B cell (primary cell): ENCODE measurements at regions not wholly inside any gene's neighbourhood (a gene's known extent, or its start where the extent isn't known, plus 50 kb on each side); places are given as distances from the start of the nearest gene placed in this dataset.

Experiments used
- ATAC-seq: fragments of 200-7000 bp; cut with Tn5 transposase; one replicate; pipeline ENCODE4 v1.10.0; 2021; ENCODE audit warnings: low read depth, mild to moderate bottlenecking, moderate number of reproducible peaks, moderate library complexity
- CTCF ChIA-PET: fragments of 350-600 bp; sonication (Branson Sonifier 250); formaldehyde crosslinking; loops from one replicate; lab custom pipeline; 2021; ENCODE audit warnings: antibody characterized with exemption, inconsistent platforms; lab: Charles Lee
- POLR2A ChIA-PET: fragments of 350-600 bp; sonication (Branson Sonifier 250); formaldehyde crosslinking; loops from one replicate; lab custom pipeline; 2021; ENCODE audit warnings: antibody characterized with exemption; lab: Charles Lee
- DNase-seq: peaks from one replicate; pipeline ENCODE4 v3.0.0; 2013
- H2AFZ ChIP-seq: 2 replicates; pipeline ENCODE4 v1.6.1; 2012; ENCODE audit warnings: mild to moderate bottlenecking, low read depth, low read length; ENCODE audit not compliant: insufficient read depth, poor library complexity, severe bottlenecking
- H3K27ac ChIP-seq, 2 donors: 1 replicate in 1 of 2; 2 replicates in 1 of 2; pipeline ENCODE4 v1.5.1; 2012 to 2013; ENCODE audit warnings: low read length in 2 of 2, mild to moderate bottlenecking in 2 of 2, moderate library complexity in 1 of 2
- H3K27me3 ChIP-seq, 4 experiments: fragments of 200-600 bp in 1 of 4; sonication (generic) in 1 of 4; replicated peaks in 1 of 4; 1 replicate in 2 of 4; 2 replicates in 2 of 4; pipeline versions ENCODE4 v1.6.1 to v1.7.0; 2013 to 2016; ENCODE audit warnings: low read length in 3 of 4, mild to moderate bottlenecking in 2 of 4, mixed read lengths in 1 of 4, moderate library complexity in 1 of 4; ENCODE audit not compliant: insufficient read depth in 4 of 4, control insufficient read depth in 3 of 4; ENCODE audit errors: control extremely low read depth in 1 of 4
- H3K36me3 ChIP-seq, 2 experiments: replicated peaks in 1 of 2; 1 replicate in 1 of 2; 2 replicates in 1 of 2; pipeline versions ENCODE4 v1.6.1 to v1.7.1; 2013; ENCODE audit warnings: low read length in 1 of 2; ENCODE audit not compliant: insufficient read depth in 2 of 2, control insufficient read depth in 1 of 2; ENCODE audit errors: control extremely low read depth in 1 of 2, extremely low read depth in 1 of 2
- H3K4me1 ChIP-seq, 2 donors: fragments of 200-600 bp in 1 of 2; sonication (generic) in 1 of 2; 1 replicate in 1 of 2; 2 replicates in 1 of 2; pipeline versions ENCODE4 v1.5.1 to v1.6.1; 2013 to 2017; ENCODE audit warnings: low read length in 2 of 2; ENCODE audit not compliant: control insufficient read depth in 2 of 2, insufficient read depth in 2 of 2
- H3K4me2 ChIP-seq: replicated peaks from 2 replicates; pipeline ENCODE3; 2012; ENCODE audit warnings: mild to moderate bottlenecking, low read depth, low read length; ENCODE audit not compliant: poor library complexity, severe bottlenecking
- H3K4me3 ChIP-seq, 5 experiments: fragments of 200-600 bp in 1 of 5; sonication (generic) in 1 of 5; 1 replicate in 3 of 5; 2 replicates in 2 of 5; pipeline versions ENCODE4 v1.5.1 to v1.7.0; 2011 to 2016; ENCODE audit warnings: low read length in 4 of 5, mild to moderate bottlenecking in 4 of 5, low read depth in 2 of 5, control low read depth in 1 of 5, moderate library complexity in 1 of 5; ENCODE audit not compliant: insufficient read depth in 1 of 5; ENCODE audit errors: control extremely low read depth in 1 of 5, extremely low read depth in 1 of 5
- H3K79me2 ChIP-seq: fragments of 200-600 bp; sonication (generic); one replicate; pipeline ENCODE4 v1.6.0; 2016; ENCODE audit warnings: low read length; ENCODE audit not compliant: control insufficient read depth, insufficient read depth
- H3K9ac ChIP-seq: fragments of 200-600 bp; sonication (generic); 2 replicates; pipeline ENCODE4 v1.6.1; 2017; ENCODE audit warnings: mild to moderate bottlenecking, low read length, moderate library complexity
- H3K9me3 ChIP-seq, 3 donors: one replicate each; pipeline versions ENCODE4 v1.6.1 to v1.7.1; 2013; ENCODE audit warnings: low read length in 2 of 3; ENCODE audit not compliant: control insufficient read depth in 2 of 3, insufficient read depth in 1 of 3; ENCODE audit errors: control extremely low read depth in 1 of 3
- H4K20me1 ChIP-seq: 2 replicates; pipeline ENCODE4 v1.6.0; 2012; ENCODE audit warnings: mild to moderate bottlenecking, low read length; ENCODE audit not compliant: insufficient read depth, control insufficient read depth, poor library complexity, severe bottlenecking
- H3K27ac Mint-ChIP-seq: one replicate; pipeline ENCODE4 v1.8.0; 2021; ENCODE audit warnings: mixed read lengths
- H3K27me3 Mint-ChIP-seq: one replicate; pipeline ENCODE4 v1.8.0; 2021; ENCODE audit warnings: mixed read lengths
- H3K4me1 Mint-ChIP-seq: one replicate; pipeline ENCODE4 v1.8.0; 2021; ENCODE audit warnings: mixed read lengths
- H3K4me3 Mint-ChIP-seq: one replicate; pipeline ENCODE4 v1.8.0; 2021; ENCODE audit warnings: mixed read lengths
- H3K9me3 Mint-ChIP-seq: one replicate; pipeline ENCODE4 v1.8.0; 2022; ENCODE audit warnings: mixed read lengths; ENCODE audit not compliant: insufficient read depth
- EZH2 ChIP-seq: IDR thresholded peaks from 2 replicates; pipeline ENCODE4 v1.6.1; 2012; ENCODE audit warnings: borderline replicate concordance, low read depth, mild to moderate bottlenecking, moderate library complexity, low read length; ENCODE audit not compliant: insufficient read depth, poor library complexity, severe bottlenecking
- WGBS: methylation state at CpG from one replicate; pipeline ENCODE4 v1.1.5; 2013; ENCODE audit warnings: missing lambda C conversion rate; ENCODE audit not compliant: insufficient coverage; 5-methylcytosine and 5-hydroxymethylcytosine counted together
- intact Hi-C: fragments of 100-400 bp; cut with micrococcal nuclease; formaldehyde crosslinking; loops from one replicate; pipeline ENCODE4 v1.10.0; 2022
- TF ChIP-seq, protein P1 (sequence below): fragments of 200-600 bp; IDR thresholded peaks from one replicate; pipeline ENCODE4 v1.8.0; 2022; ENCODE audit warnings: antibody characterized with exemption, mild to moderate bottlenecking

DNA sequence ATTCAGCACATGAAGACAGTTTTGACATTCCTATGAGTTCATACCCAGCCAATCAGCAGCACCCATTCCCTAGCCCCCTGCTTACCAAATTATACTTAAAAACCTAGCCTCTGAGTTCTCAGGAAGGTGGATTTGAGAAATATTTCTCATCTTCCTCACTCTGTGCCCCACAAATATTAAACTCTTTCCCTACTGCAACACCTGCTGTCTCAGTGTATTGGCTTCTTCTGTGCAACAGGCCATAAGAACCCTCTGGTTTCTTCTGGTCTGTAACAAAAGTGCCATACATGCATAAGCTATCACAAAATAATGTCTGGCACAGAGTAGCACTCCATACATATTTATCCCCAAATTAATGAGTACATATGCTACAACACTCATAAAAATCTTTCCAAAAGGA is 387.4 kb upstream of the CAMK1G start:
- no peaks in the 10 kb centered on the region for H3K27me3 ChIP-seq
- ATAC-seq (no peak), DNase-seq (no peak)
- H2AFZ ChIP-seq: no peak overlapping the region
- H3K4me2 ChIP-seq: no peak overlapping the region
- Mint-ChIP-seq H3K9me3 (peaks cover 10% of the 10 kb centered on the region), H3K27me3 (no peaks in the 10 kb centered on the region), H3K4me1 (no peaks in the 10 kb centered on the region), H3K27ac (no peak overlapping the region), H3K4me3 (no peak overlapping the region)
- H4K20me1 ChIP-seq: no peaks in the 10 kb centered on the region
- no peaks in the 10 kb centered on the region for H3K36me3 ChIP-seq
- H3K79me2 ChIP-seq: no peaks in the 10 kb centered on the region
- no peak overlapping the region for H3K4me3 ChIP-seq
- POLR2A ChIA-PET: no interaction called here
- peaks cover 0 to 20% (median 4%) of the 10 kb centered on the region in 3 donors for H3K9me3 ChIP-seq
- intact Hi-C loops: no loop called here
- no peak overlapping the region for H3K9ac ChIP-seq
- no peak for TF ChIP-seq EZH2
- TF ChIP-seq, protein P1, sequence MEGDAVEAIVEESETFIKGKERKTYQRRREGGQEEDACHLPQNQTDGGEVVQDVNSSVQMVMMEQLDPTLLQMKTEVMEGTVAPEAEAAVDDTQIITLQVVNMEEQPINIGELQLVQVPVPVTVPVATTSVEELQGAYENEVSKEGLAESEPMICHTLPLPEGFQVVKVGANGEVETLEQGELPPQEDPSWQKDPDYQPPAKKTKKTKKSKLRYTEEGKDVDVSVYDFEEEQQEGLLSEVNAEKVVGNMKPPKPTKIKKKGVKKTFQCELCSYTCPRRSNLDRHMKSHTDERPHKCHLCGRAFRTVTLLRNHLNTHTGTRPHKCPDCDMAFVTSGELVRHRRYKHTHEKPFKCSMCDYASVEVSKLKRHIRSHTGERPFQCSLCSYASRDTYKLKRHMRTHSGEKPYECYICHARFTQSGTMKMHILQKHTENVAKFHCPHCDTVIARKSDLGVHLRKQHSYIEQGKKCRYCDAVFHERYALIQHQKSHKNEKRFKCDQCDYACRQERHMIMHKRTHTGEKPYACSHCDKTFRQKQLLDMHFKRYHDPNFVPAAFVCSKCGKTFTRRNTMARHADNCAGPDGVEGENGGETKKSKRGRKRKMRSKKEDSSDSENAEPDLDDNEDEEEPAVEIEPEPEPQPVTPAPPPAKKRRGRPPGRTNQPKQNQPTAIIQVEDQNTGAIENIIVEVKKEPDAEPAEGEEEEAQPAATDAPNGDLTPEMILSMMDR: no peak
- CTCF ChIA-PET: no interaction called here
- no peak overlapping the region for H3K27ac ChIP-seq
- H3K4me1 ChIP-seq: no peaks in the 10 kb centered on the region

DNA sequence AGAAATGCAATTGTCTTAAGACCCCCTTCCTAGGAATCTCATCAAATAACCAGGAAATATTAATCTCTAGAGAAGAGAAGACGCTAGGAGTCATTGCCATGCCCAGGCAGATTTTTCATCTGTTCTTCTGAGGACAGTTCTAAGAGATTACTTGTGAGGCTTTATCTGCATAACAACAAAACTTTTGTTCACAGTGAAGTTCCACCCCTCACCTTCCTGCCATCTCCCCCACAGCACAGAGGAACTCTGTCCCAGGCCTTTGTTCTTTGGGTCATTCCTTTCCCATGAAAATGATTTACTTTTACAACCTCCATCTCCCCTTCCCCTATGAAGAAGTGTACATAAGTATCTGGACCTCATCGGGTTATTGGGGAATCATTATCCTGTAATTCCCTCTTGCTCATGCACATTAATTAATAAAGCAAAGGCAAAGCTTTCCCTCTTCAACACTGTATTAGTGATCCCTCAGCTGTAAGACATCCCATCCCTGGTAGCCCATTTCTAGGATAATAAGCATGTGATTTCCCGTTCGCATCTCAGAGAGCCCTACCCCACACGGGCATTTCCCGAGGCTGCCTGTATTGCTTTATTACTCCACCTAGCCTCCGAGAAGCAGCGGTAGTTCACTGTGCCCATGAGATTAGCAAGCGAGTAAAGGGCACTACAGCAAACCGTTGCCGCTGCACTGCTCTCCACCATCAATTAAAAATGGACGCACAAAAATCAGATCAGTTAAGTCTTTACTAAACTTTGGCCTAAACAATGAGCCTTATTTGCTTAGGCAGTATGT is 384.4 kb upstream of the CAMK1G start:
- CTCF ChIA-PET: no interaction called here

More for the DNA sequence above, 384.4 kb upstream of the CAMK1G start:
- ATAC-seq (no peak), DNase-seq (no peak)
- no peak overlapping the region for H2AFZ ChIP-seq
- no peak overlapping the region for H3K9ac ChIP-seq
- H3K4me2 ChIP-seq: no peak overlapping the region
- H3K36me3 ChIP-seq: no peaks in the 10 kb centered on the region
- Mint-ChIP-seq H3K4me1 (no peaks in the 10 kb centered on the region), H3K9me3 (peaks cover 10% of the 10 kb centered on the region), H3K27me3 (no peaks in the 10 kb centered on the region), H3K27ac (no peak overlapping the region), H3K4me3 (no peak overlapping the region)
- no peaks in the 10 kb centered on the region for H4K20me1 ChIP-seq
- no peaks in the 10 kb centered on the region for H3K27me3 ChIP-seq
- no peak overlapping the region for H3K27ac ChIP-seq
- peaks cover 0 to 18% (median 4%) of the 10 kb centered on the region in 3 donors for H3K9me3 ChIP-seq
- no peaks in the 10 kb centered on the region for H3K4me1 ChIP-seq
- H3K79me2 ChIP-seq: no peaks in the 10 kb centered on the region
- WGBS: 77% methylated on average over 10 of the region's 12 CpGs
- intact Hi-C loops: no loop called here
- no peak overlapping the region for H3K4me3 ChIP-seq
- POLR2A ChIA-PET: no interaction called here
- no peak for TF ChIP-seq EZH2
- TF ChIP-seq, protein P1: no peak
